ENCODE measurements at regions not wholly inside any gene's neighbourhood (a gene's known extent, or its start where the extent isn't known, plus 50 kb on each side); places are given as distances from the start of the nearest gene placed in this dataset.

DNA sequence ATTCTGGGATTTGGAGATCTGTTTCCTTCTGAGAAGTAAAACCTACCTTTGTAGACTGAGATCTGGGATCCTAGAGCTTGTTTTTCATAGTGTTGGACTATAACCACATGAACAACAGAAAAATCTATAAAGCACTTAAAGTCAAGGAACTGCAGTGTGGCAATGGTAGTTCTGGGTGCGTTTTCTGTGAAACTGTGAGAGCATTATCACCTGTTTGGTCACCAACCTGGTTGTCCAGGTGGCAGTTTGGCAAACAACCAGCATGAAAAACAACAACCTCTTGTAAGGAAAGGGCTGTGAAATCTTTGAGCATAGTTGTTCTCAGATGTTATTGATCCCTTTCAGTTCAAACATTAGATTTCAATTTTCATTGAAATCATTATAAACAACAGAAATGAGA lies 215.8 kb upstream of the CITED2 start:
- no peak for DNase-seq

DNA sequence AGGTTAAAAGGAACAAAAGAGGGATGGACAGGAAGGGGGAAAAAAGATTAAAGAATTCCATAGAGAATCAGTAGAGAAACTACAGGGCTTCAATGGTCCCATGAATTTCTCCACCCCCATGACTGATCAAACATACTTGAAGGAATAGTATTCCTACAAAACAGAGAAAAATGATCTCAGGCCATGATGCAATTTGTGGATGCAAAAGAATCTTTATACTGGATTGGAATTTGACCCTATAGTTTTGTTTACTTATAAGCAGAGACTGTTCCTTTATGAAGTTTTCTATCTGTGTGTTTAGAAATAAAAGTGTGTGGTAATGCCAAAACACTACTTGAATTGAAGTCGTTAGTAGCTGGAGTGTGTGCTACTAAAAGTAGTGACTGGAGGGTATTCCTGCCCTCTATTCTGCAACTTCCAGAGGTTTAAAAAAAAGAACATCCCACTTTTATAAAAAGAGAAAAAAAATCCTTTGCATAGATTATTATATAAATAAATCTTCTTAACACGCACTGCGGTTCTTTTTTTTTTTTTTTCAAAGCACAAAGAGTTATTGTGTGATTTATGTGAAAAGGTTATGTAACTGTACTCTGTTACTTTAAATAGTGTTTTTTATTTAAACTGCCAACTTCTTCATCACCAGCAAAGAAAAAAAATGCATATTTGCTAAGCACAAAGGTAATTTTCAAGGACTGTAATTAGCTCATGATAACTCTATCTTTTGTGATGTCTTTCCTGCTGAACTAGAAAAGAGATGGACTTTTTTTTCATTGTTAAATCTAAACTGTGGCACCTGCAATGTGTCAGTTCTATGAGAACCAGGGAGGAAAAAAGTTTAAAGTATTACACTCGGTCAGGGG lies 214.5 kb upstream of the CITED2 start:
- DNase-seq = no peak

DNA sequence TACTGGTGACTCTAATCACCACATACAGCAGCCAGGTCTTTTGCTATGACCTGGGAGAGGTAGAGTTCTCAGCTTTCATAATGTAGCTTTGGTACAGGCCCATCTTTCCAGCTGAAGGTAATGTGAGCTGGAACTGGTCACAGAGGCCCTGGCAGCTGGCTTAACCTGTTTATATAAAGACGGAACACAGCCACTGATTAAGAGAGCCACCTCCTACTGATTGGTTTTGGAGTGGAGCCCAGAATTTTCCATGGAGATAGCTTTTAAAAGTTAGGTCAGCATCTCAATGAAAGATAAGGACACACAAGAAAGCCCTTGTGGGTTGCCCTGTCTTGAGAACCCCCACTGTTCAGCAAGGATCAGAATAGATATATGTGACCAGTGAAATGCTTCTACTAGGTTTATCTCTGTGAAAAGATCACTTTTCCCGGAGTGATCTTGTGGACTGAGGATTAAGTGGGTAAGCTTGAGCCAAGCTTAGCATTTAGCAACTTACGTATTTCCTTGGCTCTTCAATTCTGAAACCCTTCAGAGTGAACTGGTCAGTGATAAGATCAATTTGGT lies 213.7 kb upstream of the CITED2 start:
- no peak for DNase-seq

DNA sequence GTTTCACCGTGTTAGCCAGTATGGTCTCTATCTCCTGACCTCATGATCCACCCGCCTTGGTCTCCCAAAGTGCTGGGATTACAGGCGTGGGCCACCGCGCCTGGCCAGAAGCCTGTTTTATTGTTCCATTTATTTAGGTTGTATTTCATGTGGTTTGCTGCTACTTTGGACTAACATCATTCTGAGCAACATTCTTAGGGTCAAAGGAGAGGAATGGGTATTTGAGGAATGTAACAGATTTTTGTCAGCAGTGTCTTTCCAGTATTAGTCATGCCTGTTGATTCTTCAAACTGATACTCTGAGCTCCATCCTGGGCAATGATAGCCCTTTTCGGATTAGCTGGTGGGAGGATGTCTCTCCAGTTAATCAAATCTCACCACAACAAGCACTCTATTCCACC lies 213.0 kb upstream of the CITED2 start:
- DNase-seq = no peak

GRCh38 chr6:139586273-139586672 lies 211.8 kb upstream of the CITED2 start:
- DNase-seq = no peak

DNA sequence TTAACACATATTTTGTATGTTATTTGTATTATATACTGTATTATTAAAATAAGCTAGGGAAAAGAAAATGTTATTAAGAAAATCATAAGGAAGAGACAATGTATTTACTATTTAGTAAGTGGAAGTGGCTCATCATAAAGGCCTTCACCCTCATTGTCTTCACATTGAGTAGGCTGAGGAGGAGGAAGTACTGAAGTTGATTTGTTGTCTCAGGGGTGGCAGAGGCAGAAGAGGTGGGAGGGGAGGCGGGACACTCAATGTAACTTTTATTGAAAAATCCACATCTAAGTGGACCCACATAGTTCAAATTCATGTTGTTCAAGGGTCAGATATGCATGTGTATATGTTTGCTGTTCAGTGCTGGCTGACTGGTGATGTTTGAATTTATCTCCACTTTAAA lies 210.2 kb upstream of the CITED2 start:
- DNase-seq = no peak

DNA sequence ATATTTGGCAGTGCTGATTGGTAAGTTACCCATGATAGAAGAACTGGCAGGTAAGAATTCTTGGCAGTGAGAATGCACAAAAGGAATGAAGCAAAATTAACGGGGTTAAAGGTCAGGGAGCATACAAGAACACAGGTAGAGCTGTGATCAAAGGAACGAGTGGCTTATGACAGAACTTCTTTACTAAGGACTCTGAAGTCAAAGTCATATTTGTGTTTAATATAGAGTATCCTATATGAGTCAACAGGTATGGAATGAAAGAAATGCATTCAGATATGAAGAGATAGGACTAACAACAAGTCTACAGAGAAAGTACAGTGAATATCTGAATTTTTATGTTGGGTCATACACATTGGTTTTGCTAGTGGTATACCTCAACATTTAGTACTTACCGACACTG lies 209.0 kb upstream of the CITED2 start:
- no peak for DNase-seq

DNA sequence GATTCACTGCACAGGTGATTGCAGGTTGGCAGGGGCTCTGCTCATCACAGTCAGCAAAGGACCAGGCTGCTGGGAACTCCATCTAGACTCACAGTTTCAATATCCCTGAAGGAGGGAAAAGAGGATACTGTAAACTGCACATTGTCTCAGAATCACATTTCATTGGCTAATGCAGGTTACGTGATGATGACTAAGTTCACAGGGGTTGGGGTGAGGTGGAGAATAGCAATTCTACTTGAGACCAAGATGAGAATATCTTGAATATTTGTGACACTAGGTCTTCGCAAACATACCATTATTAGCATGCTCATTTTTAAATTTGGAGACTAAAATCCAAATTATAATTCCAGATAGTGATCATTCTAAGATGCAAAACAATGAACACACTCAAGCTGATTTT lies 208.5 kb upstream of the CITED2 start:
- DNase-seq = no peak

- DNase-seq = no peak
Observed at GRCh38 chr6:139581485-139581865, 207.0 kb upstream of the CITED2 start.

DNA sequence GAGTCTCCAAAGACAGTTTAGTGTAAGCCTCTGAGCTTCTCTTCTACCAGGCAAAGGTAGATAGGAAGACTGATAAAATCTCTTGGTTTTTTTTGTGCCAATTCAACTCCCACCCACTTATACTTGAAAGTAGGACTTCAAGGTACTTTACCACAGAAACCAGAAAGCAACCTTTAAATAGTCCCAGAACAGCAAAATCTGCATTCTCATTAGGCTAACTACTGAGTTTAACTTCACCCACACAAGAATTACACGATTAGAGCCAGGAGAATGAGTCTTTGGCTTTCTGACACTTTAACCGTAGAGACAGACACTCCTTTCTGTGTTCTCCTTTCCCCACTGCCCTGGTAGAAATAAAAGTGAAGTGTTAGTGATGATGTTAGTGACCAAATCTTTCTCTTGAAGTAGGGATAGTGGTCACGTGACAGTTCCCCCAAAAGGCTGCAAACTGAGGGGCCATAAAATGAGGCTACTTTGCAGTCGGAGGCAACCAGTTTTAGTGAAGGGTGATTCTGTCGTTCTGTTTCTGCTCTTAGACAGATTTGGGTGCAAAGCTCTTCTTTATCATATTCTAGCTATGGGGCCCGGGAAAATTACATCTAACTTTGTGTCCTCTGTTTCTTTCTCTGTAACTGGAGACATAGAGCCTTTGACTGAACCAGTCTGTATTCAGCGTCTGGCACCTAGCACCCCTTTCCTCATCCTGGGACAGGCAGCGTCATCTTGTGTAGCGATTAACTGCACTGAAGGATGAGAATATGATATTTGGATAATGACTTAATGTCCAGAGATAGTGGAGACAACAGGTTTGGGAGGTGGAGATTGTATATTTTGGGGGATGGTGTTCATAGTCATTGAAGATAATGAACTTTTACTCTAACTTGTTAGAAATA lies 206.4 kb upstream of the CITED2 start:
- DNase-seq = no peak

- DNase-seq = no peak
Observed at GRCh38 chr6:139577763-139578604, 203.5 kb upstream of the CITED2 start.

DNA sequence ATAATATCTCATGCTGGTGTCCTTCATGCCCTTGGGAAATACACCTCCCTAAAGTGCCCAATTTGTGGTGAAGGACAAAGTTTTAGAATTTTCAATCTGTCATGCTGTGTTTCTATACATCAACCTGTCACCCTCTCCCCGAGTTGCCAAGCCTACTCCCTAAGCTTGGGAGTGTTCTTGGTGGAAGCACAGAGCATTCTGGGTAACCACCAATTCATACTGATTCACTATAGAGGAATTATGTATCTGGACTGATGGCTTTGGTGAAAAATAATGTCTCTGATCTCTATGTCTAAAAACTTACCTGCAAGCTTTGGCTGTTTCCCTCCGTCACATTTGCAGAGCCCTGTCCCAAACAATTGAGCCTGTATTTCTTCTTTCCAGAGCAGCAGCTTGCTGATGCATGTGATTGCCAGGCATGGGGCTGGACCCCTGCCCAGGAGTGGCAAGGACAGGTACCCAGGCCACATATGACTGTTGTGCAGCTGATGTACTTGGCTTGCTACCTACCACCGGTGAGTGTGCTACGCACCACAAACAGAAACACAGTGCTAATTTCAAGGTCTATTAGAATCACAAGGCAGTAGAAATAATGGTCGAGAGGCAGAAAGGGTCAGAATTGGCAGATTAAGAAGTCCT lies 202.8 kb upstream of the CITED2 start:
- no peak for DNase-seq

GRCh38 chr6:139572001-139572400 lies 197.6 kb upstream of the CITED2 start:
- no peak for DNase-seq

- DNase-seq = no peak
Observed at GRCh38 chr6:139570166-139570565, 195.7 kb upstream of the CITED2 start.

DNA sequence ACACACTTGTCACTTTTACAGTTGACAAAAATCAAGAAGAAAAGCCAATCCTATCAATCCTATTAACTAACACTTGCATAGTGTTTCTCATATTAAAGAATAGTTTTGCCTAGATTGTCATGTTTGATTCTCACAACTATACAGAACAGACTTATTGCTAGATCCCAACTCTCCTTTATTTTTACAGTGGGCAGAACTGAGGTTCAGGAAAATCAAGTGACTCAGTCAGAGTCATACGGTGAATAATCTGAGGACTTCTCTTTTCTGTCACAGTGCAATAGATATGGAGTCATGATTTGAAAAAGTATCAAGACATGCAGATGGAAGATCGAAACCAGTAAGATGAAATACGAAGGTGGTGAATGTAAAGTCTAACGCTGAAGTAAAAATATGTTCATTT lies 195.1 kb upstream of the CITED2 start:
- no peak for DNase-seq

DNA sequence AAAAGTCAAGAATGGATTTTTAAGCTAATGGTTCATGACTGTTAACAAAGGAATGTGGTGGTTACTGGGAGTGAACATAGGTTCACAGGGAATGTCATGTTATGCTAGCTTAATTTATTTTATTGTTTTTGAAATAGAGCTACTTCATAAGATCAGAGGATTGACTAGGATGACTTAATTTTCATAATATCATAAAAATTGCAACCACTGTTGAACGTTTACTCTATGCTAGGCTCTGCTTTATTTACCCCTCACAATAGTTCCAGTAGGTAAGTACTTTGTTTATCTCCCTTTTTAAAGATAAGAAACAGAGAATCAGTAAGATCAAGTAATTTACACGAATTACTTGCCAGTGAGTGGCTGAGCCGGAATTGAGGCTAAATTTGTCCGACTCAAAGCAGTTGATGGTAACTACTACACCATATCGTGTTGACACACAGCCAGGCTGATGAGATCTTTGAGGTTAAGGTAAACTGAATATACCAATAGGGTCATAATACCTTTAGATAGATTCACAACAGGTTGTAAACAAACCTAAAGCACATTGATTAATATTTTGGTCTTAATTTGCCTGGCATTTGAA lies 194.6 kb upstream of the CITED2 start:
- DNase-seq = no peak

- no peak for DNase-seq
Observed at GRCh38 chr6:139568151-139568955, 193.9 kb upstream of the CITED2 start.

- DNase-seq = no peak
Observed at GRCh38 chr6:139567095-139567494, 192.6 kb upstream of the CITED2 start.

DNA sequence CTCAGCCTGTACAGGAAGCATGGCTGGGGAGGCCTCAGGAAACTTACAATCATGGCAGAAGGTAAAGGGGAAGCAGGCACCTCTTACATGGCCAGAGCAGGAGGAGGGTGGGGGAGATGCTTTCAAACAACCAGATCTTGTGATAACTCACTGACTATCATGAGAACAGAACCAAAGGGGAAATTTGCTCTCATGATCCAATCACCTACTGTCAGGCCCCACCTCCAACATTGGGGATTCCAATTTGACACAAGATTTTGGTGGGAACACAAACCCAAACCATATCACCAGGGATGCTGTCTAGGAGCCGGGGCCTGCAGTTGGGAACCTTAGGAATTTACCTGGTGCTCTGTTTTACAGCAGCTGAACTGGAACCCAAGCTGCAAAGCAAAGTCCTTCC lies 191.1 kb upstream of the CITED2 start:
- DNase-seq = no peak

DNA sequence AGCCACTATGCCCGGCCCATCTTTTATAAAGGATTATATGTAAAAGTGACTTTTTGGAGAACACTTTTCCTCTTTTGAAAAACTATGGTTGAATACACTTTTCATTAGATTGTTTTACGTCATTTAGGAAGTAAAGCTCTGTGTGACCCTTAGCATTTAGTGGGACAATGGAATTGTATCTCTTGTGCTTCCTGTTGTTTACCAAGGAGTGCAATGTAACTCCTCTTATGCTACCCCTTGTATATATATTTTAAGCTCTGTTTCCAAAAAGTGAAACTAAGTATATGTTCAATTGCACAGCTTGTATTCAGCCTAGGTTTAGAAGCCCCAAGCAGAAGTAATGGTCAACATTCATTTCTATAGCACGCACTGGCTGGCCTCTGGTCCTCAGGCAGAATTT lies 183.1 kb upstream of the CITED2 start:
- no peak for DNase-seq

GRCh38 chr6:139556532-139556931 lies 182.1 kb upstream of the CITED2 start:
- no peak for DNase-seq

All from midbrain (tissue), 1 donor.